Adrenal gland (tissue), 9 donors: ENCODE measurements at regions not wholly inside any gene's neighbourhood (a gene's known extent, or its start where the extent isn't known, plus 50 kb on each side); places are given as distances from the start of the nearest gene placed in this dataset.

Experiments used
- DNase-seq, 7 donors: peaks; one replicate each; pipeline ENCODE4 v3.0.0-alpha.2; 2019 to 2020
- H3K27ac ChIP-seq, 5 donors: fragments of 200-600 bp; sonication (generic) in 4 of 5; 1 replicate in 3 of 5; 2 replicates in 2 of 5; pipeline versions ENCODE4 v1.5.1 to v1.8.0; 2016 to 2020; ENCODE audit warnings: mild to moderate bottlenecking in 1 of 5
- H3K27me3 ChIP-seq: fragments of 200-600 bp; 2 replicates; pipeline ENCODE4 v1.8.0; 2021
- H3K36me3 ChIP-seq, 2 donors: fragments of 200-600 bp; replicated peaks in 1 of 2; 1 replicate in 1 of 2; 2 replicates in 1 of 2; pipeline versions ENCODE4 v1.5.1 to v1.8.0; 2018 to 2022
- H3K4me1 ChIP-seq, 2 donors: fragments of 200-600 bp; replicated peaks in 1 of 2; 1 replicate in 1 of 2; 2 replicates in 1 of 2; pipeline versions ENCODE4 v1.5.1 to v1.8.0; 2018 to 2021
- H3K4me3 ChIP-seq, 4 donors: fragments of 200-600 bp; sonication (generic) in 3 of 4; one replicate each; pipeline ENCODE4 v1.5.1; 2016 to 2018
- H3K9me3 ChIP-seq, 3 donors: fragments of 200-600 bp; sonication (generic) in 1 of 3; replicated peaks in 1 of 3; 1 replicate in 2 of 3; 2 replicates in 1 of 3; pipeline versions ENCODE4 v1.5.1 to v1.8.0; 2016 to 2021
- POLR2A ChIP-seq, 2 donors: fragments of 450-650 bp; IDR thresholded peaks; one replicate each; pipeline ENCODE4 v1.6.1; 2017; ENCODE audit warnings: antibody characterized with exemption in 2 of 2, mild to moderate bottlenecking in 2 of 2, moderate library complexity in 1 of 2
- WGBS, 4 donors: extraction: QIAGEN DNeasy Blood & Tissue Kit in 2 of 4; methylation state at CpG; one replicate each; pipeline versions ENCODE4 v1.1.5 to v1.1.7; 2013 to 2017; 5-methylcytosine and 5-hydroxymethylcytosine counted together
- intact Hi-C, 2 donors: fragments of 100-400 bp; cut with DNase I; formaldehyde crosslinking; loops; one replicate each; pipeline versions ENCODE4 v1.14.1 to v1.15.0; 2022 to 2023
- TF ChIP-seq, protein P1 (sequence below), 6 experiments: fragments of 450-650 bp in 4 of 6; fragments of 200-600 bp in 2 of 6; sonication (generic) in 1 of 6; IDR thresholded peaks; 1 replicate in 5 of 6; 2 replicates in 1 of 6; pipeline versions ENCODE4 v1.5.1 to v1.8.0; 2016 to 2021; ENCODE audit warnings: antibody characterized with exemption in 6 of 6, mild to moderate bottlenecking in 2 of 6, moderate library complexity in 1 of 6
- donor health status: healthy with polysubstance abuse.
- donor health status: Bipolar disorder and iron deficiency.
- donor health status: DM: yes; HTN: yes; CAD: no.
- donor health status: DM: no; HTN: no; CAD: no.
- donor health status: DM: no; HTN: no; CAD: no.

DNA sequence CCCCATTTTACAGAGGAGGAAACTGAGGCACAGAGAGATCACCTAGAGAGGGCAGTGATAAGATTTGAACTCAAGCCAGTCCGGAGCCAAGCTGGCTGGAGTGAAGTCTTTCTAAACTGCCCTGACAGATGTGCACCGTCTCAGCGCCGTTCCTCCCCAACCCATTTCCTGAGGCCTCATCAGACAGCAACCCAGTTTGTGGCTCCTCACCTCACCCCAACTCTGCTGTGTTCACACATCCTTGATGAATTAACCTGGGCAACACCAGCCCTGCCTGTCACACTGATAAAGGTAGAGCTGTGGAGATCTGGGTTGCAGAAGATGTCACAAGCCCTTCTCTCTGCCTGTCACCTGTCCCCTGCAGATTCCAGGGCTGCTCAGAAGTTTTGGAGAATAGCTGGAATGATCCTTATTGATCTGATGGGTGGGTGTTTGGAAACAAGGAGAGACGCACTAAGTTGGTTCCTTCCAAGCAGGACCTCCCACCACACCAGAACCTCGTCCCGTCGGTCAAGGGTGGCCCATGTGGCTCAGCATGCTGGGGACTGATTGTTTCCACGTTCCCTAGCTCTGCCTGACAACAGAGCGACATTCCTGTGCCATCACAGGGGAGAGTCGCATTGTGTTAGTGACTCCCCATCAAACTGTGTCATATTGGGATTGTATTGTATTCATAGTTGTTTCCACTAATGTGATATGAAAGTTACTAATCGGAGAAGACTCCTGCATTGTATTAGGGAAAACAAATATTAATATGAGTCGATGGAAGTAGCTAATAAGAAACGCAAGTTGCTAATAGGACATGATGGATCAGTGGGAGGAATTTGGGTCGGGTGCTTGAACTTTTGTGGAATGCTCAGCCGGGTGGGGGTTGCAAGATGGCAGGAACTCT, 200.6 kb downstream of the PHETA1 start:
- Histone ChIP-seq H3K4me1 (no peaks in the 10 kb centered on the region), H3K27ac (no peak overlapping the region), H3K36me3 (no peaks in the 10 kb centered on the region), H3K9me3 (no peaks in the 10 kb centered on the region), H3K27me3 (peaks cover 6% of the 10 kb centered on the region), H3K4me3 (no peak overlapping the region)
- TF ChIP-seq POLR2A (IDR thresholded peaks at IDR 0.05), result no peak
- TF ChIP-seq, protein P1, sequence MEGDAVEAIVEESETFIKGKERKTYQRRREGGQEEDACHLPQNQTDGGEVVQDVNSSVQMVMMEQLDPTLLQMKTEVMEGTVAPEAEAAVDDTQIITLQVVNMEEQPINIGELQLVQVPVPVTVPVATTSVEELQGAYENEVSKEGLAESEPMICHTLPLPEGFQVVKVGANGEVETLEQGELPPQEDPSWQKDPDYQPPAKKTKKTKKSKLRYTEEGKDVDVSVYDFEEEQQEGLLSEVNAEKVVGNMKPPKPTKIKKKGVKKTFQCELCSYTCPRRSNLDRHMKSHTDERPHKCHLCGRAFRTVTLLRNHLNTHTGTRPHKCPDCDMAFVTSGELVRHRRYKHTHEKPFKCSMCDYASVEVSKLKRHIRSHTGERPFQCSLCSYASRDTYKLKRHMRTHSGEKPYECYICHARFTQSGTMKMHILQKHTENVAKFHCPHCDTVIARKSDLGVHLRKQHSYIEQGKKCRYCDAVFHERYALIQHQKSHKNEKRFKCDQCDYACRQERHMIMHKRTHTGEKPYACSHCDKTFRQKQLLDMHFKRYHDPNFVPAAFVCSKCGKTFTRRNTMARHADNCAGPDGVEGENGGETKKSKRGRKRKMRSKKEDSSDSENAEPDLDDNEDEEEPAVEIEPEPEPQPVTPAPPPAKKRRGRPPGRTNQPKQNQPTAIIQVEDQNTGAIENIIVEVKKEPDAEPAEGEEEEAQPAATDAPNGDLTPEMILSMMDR (IDR thresholded peaks at IDR 0.05), result no peak
- WGBS, 4 donors, result 66 to 79% (median 73%) methylated on average over 15 to 16 of the region's 16 CpGs
- intact Hi-C loops, result no loop called here
- no peak for DNase-seq

DNA sequence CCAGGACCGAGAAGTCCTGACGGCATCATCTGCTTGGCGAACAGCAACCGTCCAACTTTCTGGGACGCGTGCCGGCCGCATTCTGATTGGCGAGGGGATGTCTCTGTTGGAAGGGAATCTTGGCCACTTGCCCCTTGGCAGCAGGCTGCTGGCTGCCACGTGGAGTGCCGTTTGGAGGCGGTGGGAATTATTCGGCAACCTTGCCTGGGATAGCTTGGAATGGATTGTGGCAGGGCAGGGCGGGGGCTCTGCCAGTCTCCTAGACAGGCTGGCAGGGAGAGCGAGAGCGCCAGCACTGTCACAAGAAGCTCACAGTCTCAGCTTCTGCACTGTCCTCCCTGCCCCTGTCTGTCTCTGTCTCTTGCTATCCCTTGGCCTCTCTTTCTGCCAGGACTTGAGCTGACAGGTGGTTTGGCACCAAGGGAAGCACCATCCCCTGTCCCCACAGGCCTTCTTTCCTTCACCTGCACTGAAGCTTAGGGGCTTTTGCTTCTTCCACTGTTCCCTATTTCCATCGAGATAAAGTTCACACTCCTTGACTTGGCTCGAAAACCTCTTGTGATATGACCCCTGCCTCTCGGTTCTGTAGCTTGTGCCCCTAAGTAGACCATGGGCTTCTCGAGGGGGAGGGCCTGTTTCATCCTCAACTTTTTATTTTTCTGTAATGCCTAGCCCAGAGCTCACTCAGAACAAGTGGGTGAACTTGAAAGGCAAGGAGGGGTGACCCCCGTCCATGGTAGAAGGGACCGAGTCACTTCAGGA, 201.9 kb downstream of the PHETA1 start:
- intact Hi-C loops, result no loop called here
- TF ChIP-seq POLR2A (IDR thresholded peaks at IDR 0.05), result no peak
- TF ChIP-seq, protein P1 (IDR thresholded peaks at IDR 0.05), result no peak
- no peaks in the 10 kb centered on the region for H3K9me3 ChIP-seq
- no peak overlapping the region for H3K4me3 ChIP-seq
- 69 to 75% (median 72%) methylated on average over 14 to 22 of the region's 22 CpGs for WGBS, 4 donors
- no peaks in the 10 kb centered on the region for H3K27me3 ChIP-seq
- DNase-seq, result no peak
- H3K36me3 ChIP-seq, result no peaks in the 10 kb centered on the region
- no peak overlapping the region for H3K27ac ChIP-seq
- no peaks in the 10 kb centered on the region for H3K4me1 ChIP-seq

DNA sequence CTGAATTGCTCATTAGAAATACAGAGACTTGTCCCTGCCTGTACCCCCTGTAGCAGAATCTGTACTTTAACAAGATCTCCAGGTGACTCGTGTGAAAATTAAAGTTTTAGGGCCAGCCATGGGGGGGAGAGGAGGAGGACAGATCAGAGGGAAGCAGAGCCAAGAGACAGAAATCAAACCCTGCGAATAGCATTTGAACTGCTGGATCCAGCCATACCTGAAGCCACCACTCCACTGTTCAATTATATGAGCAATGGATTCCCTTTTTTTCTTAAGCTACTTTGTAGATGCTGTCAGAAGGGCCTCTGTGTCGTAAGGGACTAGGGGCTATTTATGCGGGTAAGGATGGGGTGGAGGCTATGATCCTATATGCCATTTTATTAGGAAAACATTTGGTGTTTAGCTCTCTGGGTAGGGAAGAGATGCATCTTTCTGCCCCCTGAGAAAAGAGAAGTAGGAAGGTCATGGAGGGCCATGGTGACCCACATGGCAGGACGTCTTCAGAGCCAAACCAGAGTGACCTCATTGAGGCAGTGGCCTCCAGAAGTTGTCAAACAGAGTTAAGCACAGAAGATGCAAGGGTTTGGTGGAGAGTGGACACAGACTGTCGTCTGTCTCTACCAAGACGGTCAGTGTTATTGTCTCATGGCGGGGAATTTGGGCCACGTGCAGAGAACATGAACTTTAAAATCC, 203.9 kb downstream of the PHETA1 start:
- WGBS, 4 donors, result 70 to 88% (median 83%) methylated on average over 8 to 9 of the region's 9 CpGs
- no peaks in the 10 kb centered on the region for H3K27me3 ChIP-seq
- intact Hi-C loops, result no loop called here

More for the DNA sequence above, 203.9 kb downstream of the PHETA1 start:
- H3K9me3 ChIP-seq, result no peaks in the 10 kb centered on the region
- H3K36me3 ChIP-seq, result no peaks in the 10 kb centered on the region
- H3K4me1 ChIP-seq, result no peaks in the 10 kb centered on the region
- no peak overlapping the region for H3K27ac ChIP-seq
- TF ChIP-seq, protein P1 (IDR thresholded peaks at IDR 0.05), result no peak
- no peak for TF ChIP-seq POLR2A (IDR thresholded peaks at IDR 0.05)
- no peak for DNase-seq
- no peak overlapping the region for H3K4me3 ChIP-seq
